HEK293 (cell line): ENCODE measurements at regions not wholly inside any gene's neighbourhood (a gene's known extent, or its start where the extent isn't known, plus 50 kb on each side); places are given as distances from the start of the nearest gene placed in this dataset.

Source experiments
- CTCF ChIA-PET: fragments of 350-600 bp; formaldehyde crosslinking; extraction: SDS; loops from one replicate; lab custom pipeline; 2021; ENCODE audit warnings: antibody characterized with exemption; lab: Yijun Ruan, JAX
- POLR2A ChIA-PET: fragments of 300-600 bp; formaldehyde crosslinking; extraction: SDS; loops from one replicate; lab custom pipeline; 2020; ENCODE audit warnings: antibody characterized with exemption, inconsistent platforms; lab: Yijun Ruan, JAX
- H3K27ac ChIP-seq: fragments of 200-500 bp; sonication (Bioruptor generic); 2 replicates; pipeline ENCODE4 v1.5.1; 2014; ENCODE audit warnings: low read depth, low read length, control low read depth, inconsistent platforms; ENCODE audit errors: extremely low read depth
- H3K36me3 ChIP-seq, 2 experiments: fragments of 200-500 bp in 1 of 2; sonication (Bioruptor generic) in 1 of 2; 1 replicate in 1 of 2; 2 replicates in 1 of 2; pipeline ENCODE4 v1.5.1; 2014 to 2017; ENCODE audit warnings: inconsistent platforms in 2 of 2, low read length in 2 of 2; ENCODE audit not compliant: control insufficient read depth in 2 of 2, insufficient read depth in 1 of 2
- H3K4me1 ChIP-seq: fragments of 200-500 bp; sonication (Bioruptor generic); 2 replicates; pipeline ENCODE4 v1.5.1; 2014; ENCODE audit warnings: mild to moderate bottlenecking, low read length, inconsistent platforms; ENCODE audit not compliant: control insufficient read depth, insufficient read depth
- H3K4me3 ChIP-seq: 2 replicates; pipeline ENCODE4 v1.5.1; 2011; ENCODE audit warnings: low read depth, mild to moderate bottlenecking, control low read depth, low read length, moderate library complexity
- H3K9me3 ChIP-seq: fragments of 200-500 bp; sonication (Bioruptor generic); 2 replicates; pipeline ENCODE4 v1.5.1; 2014; ENCODE audit warnings: low read depth, low read length, inconsistent platforms; ENCODE audit not compliant: control insufficient read depth, insufficient read depth
- BCL11A ChIP-seq: fragments of 450-650 bp; formaldehyde crosslinking; IDR thresholded peaks from 2 replicates; pipeline ENCODE4 v1.5.1; 2016; ENCODE audit warnings: low read depth, missing biosample characterization, missing genetic modification characterization
- GLI4 ChIP-seq: fragments of 450-650 bp; formaldehyde crosslinking; IDR thresholded peaks from 2 replicates; pipeline ENCODE4 v1.5.1; 2016; ENCODE audit warnings: missing biosample characterization, missing genetic modification characterization
- GLIS1 ChIP-seq: fragments of 450-650 bp; formaldehyde crosslinking; IDR thresholded peaks from 2 replicates; pipeline ENCODE4 v1.5.1; 2016; ENCODE audit warnings: missing biosample characterization, missing genetic modification characterization
- KLF17 ChIP-seq: fragments of 450-650 bp; formaldehyde crosslinking; IDR thresholded peaks from 2 replicates; pipeline ENCODE4 v1.5.1; 2016; ENCODE audit warnings: missing biosample characterization, missing genetic modification characterization
- SALL2 ChIP-seq: fragments of 450-650 bp; formaldehyde crosslinking; IDR thresholded peaks from 2 replicates; pipeline ENCODE4 v1.5.0; 2017; ENCODE audit warnings: missing biosample characterization, mild to moderate bottlenecking, missing genetic modification characterization, borderline replicate concordance
- SP7 ChIP-seq: fragments of 450-650 bp; formaldehyde crosslinking; IDR thresholded peaks from 2 replicates; pipeline ENCODE4 v1.5.1; 2016; ENCODE audit warnings: missing biosample characterization, missing genetic modification characterization
- TRIM28 ChIP-seq: IDR thresholded peaks from 2 replicates; pipeline ENCODE4 v1.6.1; 2011; ENCODE audit warnings: low read length, control low read depth, borderline replicate concordance
- TSHZ1 ChIP-seq: fragments of 450-650 bp; formaldehyde crosslinking; IDR thresholded peaks from 2 replicates; pipeline ENCODE4 v1.5.1; 2016; ENCODE audit warnings: missing biosample characterization, missing genetic modification characterization, borderline replicate concordance
- ZBTB48 ChIP-seq: fragments of 450-650 bp; formaldehyde crosslinking; IDR thresholded peaks from 2 replicates; pipeline ENCODE4 v1.5.1; 2016; ENCODE audit warnings: missing biosample characterization, missing genetic modification characterization
- ZNF121 ChIP-seq: fragments of 450-650 bp; formaldehyde crosslinking; IDR thresholded peaks from 2 replicates; pipeline ENCODE4 v1.5.1; 2016; ENCODE audit warnings: missing biosample characterization, missing genetic modification characterization
- ZNF223 ChIP-seq: fragments of 450-650 bp; formaldehyde crosslinking; IDR thresholded peaks from 2 replicates; pipeline ENCODE4 v1.5.1; 2016; ENCODE audit warnings: missing biosample characterization, missing genetic modification characterization
- ZNF248 ChIP-seq: fragments of 450-650 bp; formaldehyde crosslinking; IDR thresholded peaks from 2 replicates; pipeline ENCODE4 v1.5.1; 2017; ENCODE audit warnings: missing biosample characterization, missing genetic modification characterization
- ZNF544 ChIP-seq: fragments of 450-650 bp; formaldehyde crosslinking; IDR thresholded peaks from 2 replicates; pipeline ENCODE4 v1.5.0; 2017; ENCODE audit warnings: missing biosample characterization, missing genetic modification characterization
- ZNF558 ChIP-seq: fragments of 450-650 bp; formaldehyde crosslinking; IDR thresholded peaks from 2 replicates; pipeline ENCODE4 v1.5.1; 2016; ENCODE audit warnings: missing biosample characterization, missing genetic modification characterization
- ZNF837 ChIP-seq: fragments of 450-650 bp; formaldehyde crosslinking; IDR thresholded peaks from 2 replicates; pipeline ENCODE4 v1.5.1; 2016; ENCODE audit warnings: missing biosample characterization, missing genetic modification characterization
- ZSCAN4 ChIP-seq: fragments of 450-650 bp; formaldehyde crosslinking; IDR thresholded peaks from 2 replicates; pipeline ENCODE4 v1.5.1; 2017; ENCODE audit warnings: missing biosample characterization, missing genetic modification characterization
- TF ChIP-seq, protein P1 (sequence below): fragments of 450-650 bp; formaldehyde crosslinking; IDR thresholded peaks from 2 replicates; pipeline ENCODE4 v1.5.1; 2017; ENCODE audit warnings: missing biosample characterization, mild to moderate bottlenecking, missing genetic modification characterization, moderate library complexity
- TF ChIP-seq, protein P2 (sequence below): fragments of 450-650 bp; formaldehyde crosslinking; IDR thresholded peaks from 2 replicates; pipeline ENCODE4 v1.5.1; 2016; ENCODE audit warnings: missing biosample characterization, missing genetic modification characterization

- TF ChIP-seq ZNF223 (tag by site-specific recombination) (no peak), ZNF248 (tag by site-specific recombination) (no peak), KLF17 (tag by site-specific recombination) (no peak), ZNF558 (tag by site-specific recombination) (no peak), SP7 (tag by site-specific recombination) (no peak), ZBTB48 (tag by site-specific recombination) (no peak)
- TF ChIP-seq, protein P1, sequence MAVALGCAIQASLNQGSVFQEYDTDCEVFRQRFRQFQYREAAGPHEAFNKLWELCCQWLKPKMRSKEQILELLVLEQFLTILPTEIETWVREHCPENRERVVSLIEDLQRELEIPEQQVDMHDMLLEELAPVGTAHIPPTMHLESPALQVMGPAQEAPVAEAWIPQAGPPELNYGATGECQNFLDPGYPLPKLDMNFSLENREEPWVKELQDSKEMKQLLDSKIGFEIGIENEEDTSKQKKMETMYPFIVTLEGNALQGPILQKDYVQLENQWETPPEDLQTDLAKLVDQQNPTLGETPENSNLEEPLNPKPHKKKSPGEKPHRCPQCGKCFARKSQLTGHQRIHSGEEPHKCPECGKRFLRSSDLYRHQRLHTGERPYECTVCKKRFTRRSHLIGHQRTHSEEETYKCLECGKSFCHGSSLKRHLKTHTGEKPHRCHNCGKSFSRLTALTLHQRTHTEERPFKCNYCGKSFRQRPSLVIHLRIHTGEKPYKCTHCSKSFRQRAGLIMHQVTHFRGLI, result no peak
These were observed 120.3 kb upstream of the DSEL start (continued) for GRCh38 chr18:67636597-67637385.

DNA sequence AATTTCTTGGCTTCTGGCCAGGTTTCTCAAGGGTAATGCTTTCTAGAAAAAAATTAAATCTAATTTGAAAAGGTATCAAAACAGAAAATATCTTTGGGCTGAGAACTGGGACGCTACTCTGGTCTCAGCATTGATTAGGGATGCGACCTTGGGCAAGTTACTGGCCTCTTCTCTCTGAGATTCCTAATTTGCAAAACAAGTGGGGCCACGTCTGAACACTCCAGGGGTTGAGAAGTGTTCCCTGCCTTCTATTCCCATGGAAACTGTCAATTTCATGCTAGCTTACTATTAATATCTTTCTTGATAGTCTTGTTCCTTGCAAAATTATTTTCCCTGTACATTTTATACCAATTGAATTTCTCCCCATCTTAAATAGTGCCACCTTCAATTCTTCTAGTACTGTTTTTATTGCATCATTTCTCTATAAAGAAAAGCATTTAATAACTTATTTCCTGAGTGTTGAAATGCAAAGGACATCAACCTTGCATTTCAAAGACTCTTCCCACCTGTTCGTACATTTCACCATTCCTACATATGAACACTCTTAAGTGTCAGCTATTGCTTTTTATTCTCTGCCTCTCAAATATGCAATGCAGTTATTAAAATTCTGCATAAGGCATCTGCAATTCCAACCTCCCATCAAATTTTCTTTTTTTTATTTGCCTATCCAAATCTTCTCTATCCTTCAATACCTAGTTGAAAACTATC, 118.3 kb upstream of the DSEL start:
- Histone ChIP-seq H3K4me1 (no peaks in the 10 kb centered on the region), H3K9me3 (no peaks in the 10 kb centered on the region), H3K4me3 (no peak overlapping the region), H3K27ac (no peak overlapping the region), H3K36me3 (no peaks in the 10 kb centered on the region)
- CTCF ChIA-PET, result interaction anchor here (0.8 kb wide), 1 partner anchor 9 kb away, joined by 3 read pairs; no protein-coding TSS in a partner anchor
- TF ChIP-seq GLI4 (tag by site-specific recombination), result no peak
- no peak for TF ChIP-seq GLIS1 (tag by site-specific recombination)
- TF ChIP-seq, protein P2, sequence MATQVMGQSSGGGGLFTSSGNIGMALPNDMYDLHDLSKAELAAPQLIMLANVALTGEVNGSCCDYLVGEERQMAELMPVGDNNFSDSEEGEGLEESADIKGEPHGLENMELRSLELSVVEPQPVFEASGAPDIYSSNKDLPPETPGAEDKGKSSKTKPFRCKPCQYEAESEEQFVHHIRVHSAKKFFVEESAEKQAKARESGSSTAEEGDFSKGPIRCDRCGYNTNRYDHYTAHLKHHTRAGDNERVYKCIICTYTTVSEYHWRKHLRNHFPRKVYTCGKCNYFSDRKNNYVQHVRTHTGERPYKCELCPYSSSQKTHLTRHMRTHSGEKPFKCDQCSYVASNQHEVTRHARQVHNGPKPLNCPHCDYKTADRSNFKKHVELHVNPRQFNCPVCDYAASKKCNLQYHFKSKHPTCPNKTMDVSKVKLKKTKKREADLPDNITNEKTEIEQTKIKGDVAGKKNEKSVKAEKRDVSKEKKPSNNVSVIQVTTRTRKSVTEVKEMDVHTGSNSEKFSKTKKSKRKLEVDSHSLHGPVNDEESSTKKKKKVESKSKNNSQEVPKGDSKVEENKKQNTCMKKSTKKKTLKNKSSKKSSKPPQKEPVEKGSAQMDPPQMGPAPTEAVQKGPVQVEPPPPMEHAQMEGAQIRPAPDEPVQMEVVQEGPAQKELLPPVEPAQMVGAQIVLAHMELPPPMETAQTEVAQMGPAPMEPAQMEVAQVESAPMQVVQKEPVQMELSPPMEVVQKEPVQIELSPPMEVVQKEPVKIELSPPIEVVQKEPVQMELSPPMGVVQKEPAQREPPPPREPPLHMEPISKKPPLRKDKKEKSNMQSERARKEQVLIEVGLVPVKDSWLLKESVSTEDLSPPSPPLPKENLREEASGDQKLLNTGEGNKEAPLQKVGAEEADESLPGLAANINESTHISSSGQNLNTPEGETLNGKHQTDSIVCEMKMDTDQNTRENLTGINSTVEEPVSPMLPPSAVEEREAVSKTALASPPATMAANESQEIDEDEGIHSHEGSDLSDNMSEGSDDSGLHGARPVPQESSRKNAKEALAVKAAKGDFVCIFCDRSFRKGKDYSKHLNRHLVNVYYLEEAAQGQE (tag by site-specific recombination), result no peak
- no peak for TF ChIP-seq ZNF121 (tag by site-specific recombination)
- no peak for TF ChIP-seq ZSCAN4 (tag by site-specific recombination)
- TF ChIP-seq ZNF544, result no peak
- TF ChIP-seq BCL11A (tag by site-specific recombination), result no peak
- POLR2A ChIA-PET, result no interaction called here

DNA sequence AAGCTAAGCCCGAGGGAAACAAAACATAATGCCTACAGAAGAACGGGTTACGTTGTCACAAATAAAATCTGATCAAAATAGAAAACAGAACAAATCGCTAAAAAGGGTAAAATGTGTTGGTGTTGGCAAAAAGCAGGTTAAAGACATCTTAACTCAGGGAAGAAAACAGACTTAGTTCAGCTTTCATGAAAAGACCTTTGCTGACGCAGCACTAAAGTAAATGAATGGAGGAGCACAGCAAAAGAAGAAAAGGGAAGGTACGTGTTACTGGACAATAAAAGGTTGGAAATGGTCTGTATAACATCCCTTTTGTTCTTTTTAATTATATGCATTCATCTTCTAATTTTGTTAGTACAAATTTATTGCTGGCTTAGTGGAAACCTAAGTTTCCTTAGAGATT, 117.4 kb upstream of the DSEL start:
- H3K9me3 ChIP-seq, result no peaks in the 10 kb centered on the region
- H3K36me3 ChIP-seq, result no peaks in the 10 kb centered on the region
- H3K27ac ChIP-seq, result no peak overlapping the region
- no peak overlapping the region for H3K4me3 ChIP-seq
- no peaks in the 10 kb centered on the region for H3K4me1 ChIP-seq
- CTCF ChIA-PET, result no interaction called here
- POLR2A ChIA-PET, result no interaction called here
- TF ChIP-seq SALL2 (tag by site-specific recombination) (no peak), TSHZ1 (tag by site-specific recombination) (no peak), TRIM28 (no peak), ZNF837 (no peak)
